Neural cell (in vitro differentiated cells): ENCODE measurements at regions not wholly inside any gene's neighbourhood (a gene's known extent, or its start where the extent isn't known, plus 50 kb on each side); places are given as distances from the start of the nearest gene placed in this dataset.

ENCODE experiments used
- H2AFZ ChIP-seq: fragments of 200-600, 300-800 bp; sonication (generic), shearing (Covaris generic); 2 replicates; pipeline ENCODE4 v1.6.0; 2014; ENCODE audit warnings: low read depth, mild to moderate bottlenecking, antibody characterized with exemption, low read length, moderate library complexity
- H3F3A ChIP-seq: fragments of 200-600 bp; shearing (Covaris generic); 2 replicates; pipeline ENCODE4 v1.6.1; 2016; ENCODE audit warnings: mild to moderate bottlenecking, moderate library complexity, mixed read lengths, antibody characterized with exemption, low read length; ENCODE audit not compliant: insufficient read depth, poor library complexity, severe bottlenecking
- H3K27ac ChIP-seq: fragments of 200-600, 300-800 bp; sonication (generic), shearing (Covaris generic); 2 replicates; pipeline ENCODE4 v1.5.1; 2014; ENCODE audit warnings: mild to moderate bottlenecking, low read length, moderate library complexity
- H3K27me3 ChIP-seq: fragments of 300-800, 200-600 bp; sonication (generic), shearing (Covaris generic); 2 replicates; pipeline ENCODE4 v1.6.0; 2014; ENCODE audit warnings: mild to moderate bottlenecking, low read depth, low read length, moderate library complexity; ENCODE audit not compliant: insufficient read depth
- H3K36me3 ChIP-seq: fragments of 300-800, 200-600 bp; sonication (generic), shearing (Covaris generic); 2 replicates; pipeline ENCODE4 v1.5.1; 2014; ENCODE audit warnings: mild to moderate bottlenecking, antibody characterized with exemption, low read length, moderate library complexity; ENCODE audit not compliant: insufficient read depth
- H3K4me2 ChIP-seq: fragments of 300-800, 200-600 bp; sonication (generic), shearing (Covaris generic); 2 replicates; pipeline ENCODE4 v1.6.0; 2014; ENCODE audit warnings: mild to moderate bottlenecking, low read length
- H3K4me3 ChIP-seq: fragments of 300-800, 200-600 bp; sonication (generic), shearing (Covaris generic); 2 replicates; pipeline ENCODE4 v1.5.1; 2014; ENCODE audit warnings: mild to moderate bottlenecking, low read length, moderate library complexity
- H3K79me2 ChIP-seq: fragments of 200-600 bp; shearing (Covaris generic); replicated peaks from 2 replicates; pipeline ENCODE4 v1.6.0; 2014; ENCODE audit warnings: mild to moderate bottlenecking, low read length, moderate library complexity; ENCODE audit not compliant: insufficient read depth
- H3K9ac ChIP-seq: fragments of 300-800, 200-600 bp; sonication (generic), shearing (Covaris generic); 2 replicates; pipeline ENCODE4 v1.6.1; 2016; ENCODE audit warnings: mild to moderate bottlenecking, low read length, mixed read lengths
- H3K9me2 ChIP-seq: fragments of 200-600 bp; shearing (Covaris generic); 2 replicates; pipeline ENCODE4 v1.6.1; 2016; ENCODE audit warnings: mild to moderate bottlenecking, low read length, mixed read lengths; ENCODE audit not compliant: insufficient read depth
- H3K9me3 ChIP-seq: fragments of 200-600, 300-800 bp; sonication (generic), shearing (Covaris generic); 2 replicates; pipeline ENCODE4 v1.6.1; 2016; ENCODE audit warnings: mild to moderate bottlenecking, mixed run types, low read length, moderate library complexity, mixed read lengths
- H4K20me1 ChIP-seq: fragments of 200-600 bp; shearing (Covaris generic); 2 replicates; pipeline ENCODE4 v1.6.1; 2016; ENCODE audit warnings: mild to moderate bottlenecking, mixed run types; ENCODE audit not compliant: insufficient read depth
- CTCF ChIP-seq: fragments of 450-650 bp; IDR thresholded peaks from 2 replicates; pipeline ENCODE4 v1.5.1; 2014; ENCODE audit warnings: antibody characterized with exemption, mild to moderate bottlenecking, moderate library complexity; ENCODE audit not compliant: poor library complexity, severe bottlenecking
- EP300 ChIP-seq: fragments of 450-650 bp; conservative IDR thresholded peaks from 2 replicates; pipeline ENCODE4 v1.6.1; 2014; ENCODE audit warnings: antibody characterized with exemption, mild to moderate bottlenecking, moderate library complexity; ENCODE audit not compliant: poor library complexity, severe bottlenecking
- EZH2 ChIP-seq: fragments of 200-600, 300-800 bp; shearing (Covaris generic), sonication (generic); IDR thresholded peaks from 2 replicates; pipeline ENCODE4 v1.6.1; 2014; ENCODE audit warnings: antibody characterized with exemption, low read length, borderline replicate concordance, mild to moderate bottlenecking; ENCODE audit not compliant: insufficient read depth, poor library complexity, severe bottlenecking
- MXI1 ChIP-seq: fragments of 450-650 bp; conservative IDR thresholded peaks from 2 replicates; pipeline ENCODE4 v1.6.1; 2014; ENCODE audit warnings: antibody characterized with exemption, mild to moderate bottlenecking; ENCODE audit not compliant: poor library complexity, severe bottlenecking
- POLR2AphosphoS5 ChIP-seq: IDR thresholded peaks from 2 replicates; pipeline ENCODE4 v1.6.1; 2012
- RAD21 ChIP-seq: fragments of 450-650 bp; conservative IDR thresholded peaks from 2 replicates; pipeline ENCODE4 v1.6.1; 2014; ENCODE audit warnings: antibody characterized with exemption, mild to moderate bottlenecking, moderate library complexity
- SMC3 ChIP-seq: fragments of 450-650 bp; conservative IDR thresholded peaks from 2 replicates; pipeline ENCODE4 v1.6.1; 2014; ENCODE audit warnings: antibody characterized with exemption, mild to moderate bottlenecking, moderate library complexity; ENCODE audit not compliant: poor library complexity
- TAF1 ChIP-seq: IDR thresholded peaks from 2 replicates; pipeline ENCODE4 v1.6.1; 2012; ENCODE audit warnings: low read depth
- TF ChIP-seq, protein P1 (sequence below): IDR thresholded peaks from 2 replicates; pipeline ENCODE4 v1.6.1; 2012; ENCODE audit warnings: borderline replicate concordance

DNA sequence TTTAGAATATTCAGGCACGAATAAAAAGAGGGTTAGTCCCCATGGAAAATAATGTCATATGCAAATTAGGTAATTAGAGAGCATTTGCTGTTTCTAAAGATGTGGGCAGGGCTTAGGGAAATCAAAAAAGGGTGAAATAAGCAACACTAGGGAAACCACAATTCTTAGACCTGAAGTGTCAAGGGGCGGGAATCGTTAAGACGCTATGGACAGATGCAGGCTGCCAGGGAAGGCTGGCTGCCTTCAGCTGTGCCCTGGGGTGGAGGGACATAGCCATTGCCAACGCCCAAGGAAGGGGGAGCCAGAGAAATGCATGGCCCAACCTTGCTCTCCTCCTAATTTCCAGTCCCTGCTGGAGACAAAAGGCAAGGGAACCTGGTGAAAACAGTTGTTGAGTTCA, 141.7 kb upstream of the PROK2 start:
- Histone ChIP-seq H2AFZ (no peak overlapping the region), H3K9me3 (no peaks in the 10 kb centered on the region), H3F3A (no peaks in the 10 kb centered on the region), H3K9me2 (no peaks in the 10 kb centered on the region), H3K4me2 (no peak overlapping the region), H3K36me3 (no peaks in the 10 kb centered on the region), H4K20me1 (no peaks in the 10 kb centered on the region), H3K9ac (no peak overlapping the region), H3K79me2 (no peaks in the 10 kb centered on the region), H3K27me3 (no peaks in the 10 kb centered on the region), H3K27ac (no peak overlapping the region), H3K4me3 (no peak overlapping the region)
- TF ChIP-seq EZH2, result no peak
- no peak for TF ChIP-seq EP300
- no peak for TF ChIP-seq TAF1
- no peak for TF ChIP-seq MXI1
- no peak for TF ChIP-seq CTCF
- TF ChIP-seq, protein P1, sequence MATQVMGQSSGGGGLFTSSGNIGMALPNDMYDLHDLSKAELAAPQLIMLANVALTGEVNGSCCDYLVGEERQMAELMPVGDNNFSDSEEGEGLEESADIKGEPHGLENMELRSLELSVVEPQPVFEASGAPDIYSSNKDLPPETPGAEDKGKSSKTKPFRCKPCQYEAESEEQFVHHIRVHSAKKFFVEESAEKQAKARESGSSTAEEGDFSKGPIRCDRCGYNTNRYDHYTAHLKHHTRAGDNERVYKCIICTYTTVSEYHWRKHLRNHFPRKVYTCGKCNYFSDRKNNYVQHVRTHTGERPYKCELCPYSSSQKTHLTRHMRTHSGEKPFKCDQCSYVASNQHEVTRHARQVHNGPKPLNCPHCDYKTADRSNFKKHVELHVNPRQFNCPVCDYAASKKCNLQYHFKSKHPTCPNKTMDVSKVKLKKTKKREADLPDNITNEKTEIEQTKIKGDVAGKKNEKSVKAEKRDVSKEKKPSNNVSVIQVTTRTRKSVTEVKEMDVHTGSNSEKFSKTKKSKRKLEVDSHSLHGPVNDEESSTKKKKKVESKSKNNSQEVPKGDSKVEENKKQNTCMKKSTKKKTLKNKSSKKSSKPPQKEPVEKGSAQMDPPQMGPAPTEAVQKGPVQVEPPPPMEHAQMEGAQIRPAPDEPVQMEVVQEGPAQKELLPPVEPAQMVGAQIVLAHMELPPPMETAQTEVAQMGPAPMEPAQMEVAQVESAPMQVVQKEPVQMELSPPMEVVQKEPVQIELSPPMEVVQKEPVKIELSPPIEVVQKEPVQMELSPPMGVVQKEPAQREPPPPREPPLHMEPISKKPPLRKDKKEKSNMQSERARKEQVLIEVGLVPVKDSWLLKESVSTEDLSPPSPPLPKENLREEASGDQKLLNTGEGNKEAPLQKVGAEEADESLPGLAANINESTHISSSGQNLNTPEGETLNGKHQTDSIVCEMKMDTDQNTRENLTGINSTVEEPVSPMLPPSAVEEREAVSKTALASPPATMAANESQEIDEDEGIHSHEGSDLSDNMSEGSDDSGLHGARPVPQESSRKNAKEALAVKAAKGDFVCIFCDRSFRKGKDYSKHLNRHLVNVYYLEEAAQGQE, result no peak
- no peak for TF ChIP-seq RAD21
- TF ChIP-seq SMC3, result no peak
- TF ChIP-seq POLR2AphosphoS5, result no peak

GRCh38 chr3:71926262-71926600, 141.3 kb upstream of the PROK2 start:
- no peaks in the 10 kb centered on the region for H3K36me3 ChIP-seq

More at GRCh38 chr3:71926262-71926600, 141.3 kb upstream of the PROK2 start:
- H3K4me3 ChIP-seq, result no peak overlapping the region
- H3K9ac ChIP-seq, result no peak overlapping the region
- H3K27me3 ChIP-seq, result no peaks in the 10 kb centered on the region
- H3K4me2 ChIP-seq, result no peak overlapping the region
- no peaks in the 10 kb centered on the region for H3F3A ChIP-seq
- H3K9me2 ChIP-seq, result no peaks in the 10 kb centered on the region
- no peak for TF ChIP-seq POLR2AphosphoS5
- no peak for TF ChIP-seq EZH2
- peak; percentile 97 for TF ChIP-seq CTCF
- TF ChIP-seq TAF1, result no peak
- peak; percentile 26 for TF ChIP-seq MXI1
- TF ChIP-seq SMC3, result peak; percentile 99
- TF ChIP-seq RAD21, result peak; percentile 98
- TF ChIP-seq, protein P1, result no peak
- TF ChIP-seq EP300, result no peak
- H3K9me3 ChIP-seq, result no peaks in the 10 kb centered on the region
- no peak overlapping the region for H3K27ac ChIP-seq
- no peaks in the 10 kb centered on the region for H4K20me1 ChIP-seq
- H2AFZ ChIP-seq, result no peak overlapping the region
- no peaks in the 10 kb centered on the region for H3K79me2 ChIP-seq
